HCT116 (cell line): ENCODE measurements at regions not wholly inside any gene's neighbourhood (a gene's known extent, or its start where the extent isn't known, plus 50 kb on each side); places are given as distances from the start of the nearest gene placed in this dataset.

Source experiments
- ATAC-seq: fragments of 200-7000 bp; cut with Tn5 transposase; 2 replicates; pipeline ENCODE4 v1.9.1; 2020; ENCODE audit warnings: mild to moderate bottlenecking, moderate library complexity
- BruUV-seq: library from RNA; stranded (reverse); fragments of 400-500 nt; replicated peaks from 2 replicates; lab custom pipeline; 2021; lab: Mats Ljungman, UMichigan
- CTCF ChIA-PET: fragments of 300-600 bp; sonication (Branson Sonifier 250); formaldehyde crosslinking; loops from one replicate; lab custom pipeline; 2021; ENCODE audit warnings: antibody characterized with exemption; lab: Charles Lee
- POLR2A ChIA-PET: fragments of 300-600, 350-600 bp; sonication (Branson Sonifier 250); formaldehyde crosslinking; loops from one replicate; lab custom pipeline; 2021; ENCODE audit warnings: antibody characterized with exemption; lab: Charles Lee
- RAD21 ChIA-PET, 2 experiments: fragments of 300-600 bp; sonication (Branson Sonifier 250); formaldehyde crosslinking; loops; one replicate each; lab custom pipeline; 2023; ENCODE audit warnings: low total read pairs in 2 of 2; ENCODE audit not compliant: uncharacterized antibody in 2 of 2, unreplicated experiment in 2 of 2, low non-redundant PET in 1 of 2; lab: Charles Lee
- DNase-seq: peaks from one replicate; pipeline ENCODE4 v3.0.0-alpha.2; 2010; ENCODE audit warnings: low read depth, low spot score
- H2AFZ ChIP-seq: fragments of 200-600 bp; shearing (Covaris generic), sonication (generic); 2 replicates; pipeline ENCODE4 v1.6.1; 2017; ENCODE audit warnings: low read depth, mixed run types, mixed read lengths, antibody characterized with exemption, low read length; ENCODE audit not compliant: poor library complexity, severe bottlenecking
- H3K27ac ChIP-seq: 2 replicates; pipeline ENCODE4 v1.5.1; 2012; ENCODE audit warnings: low read depth, low read length
- H3K27me3 ChIP-seq: fragments of 200-600 bp; sonication (generic); 2 replicates; pipeline ENCODE4 v1.6.1; 2016; ENCODE audit warnings: mixed run types, low read length, mixed read lengths; ENCODE audit not compliant: insufficient read depth
- H3K36me3 ChIP-seq, 2 experiments: fragments of 200-500 bp in 1 of 2; fragments of 200-600 bp in 1 of 2; sonication (Bioruptor generic) in 1 of 2; sonication (generic) in 1 of 2; 2 replicates each; pipeline versions ENCODE4 v1.5.1 to v1.6.1; 2014 to 2016; ENCODE audit warnings: low read length in 2 of 2, inconsistent platforms in 1 of 2, mixed read lengths in 1 of 2, mixed run types in 1 of 2; ENCODE audit not compliant: insufficient read depth in 2 of 2, control insufficient read depth in 1 of 2
- H3K4me1 ChIP-seq, 2 experiments: fragments of 200-600 bp in 1 of 2; sonication (generic) in 1 of 2; 2 replicates each; pipeline versions ENCODE4 v1.5.1 to v1.6.1; 2012 to 2017; ENCODE audit warnings: low read length in 2 of 2, inconsistent platforms in 1 of 2, mild to moderate bottlenecking in 1 of 2, mixed read lengths in 1 of 2, mixed run types in 1 of 2, moderate library complexity in 1 of 2; ENCODE audit not compliant: insufficient read depth in 2 of 2, control insufficient read depth in 1 of 2
- H3K4me2 ChIP-seq: fragments of 200-600 bp; sonication (generic); 2 replicates; pipeline ENCODE4 v1.6.1; 2017; ENCODE audit warnings: mixed run types, low read length, mixed read lengths
- H3K4me3 ChIP-seq, 2 experiments: fragments of 200-600 bp in 1 of 2; sonication (generic) in 1 of 2; replicated peaks in 1 of 2; 2 replicates each; pipeline ENCODE4 v1.5.1; 2011 to 2016; ENCODE audit warnings: low read length in 2 of 2, control low read depth in 1 of 2, low read depth in 1 of 2, mild to moderate bottlenecking in 1 of 2, mixed read lengths in 1 of 2, mixed run types in 1 of 2
- H3K79me2 ChIP-seq: fragments of 200-600 bp; sonication (generic); 2 replicates; pipeline ENCODE4 v1.6.1; 2017; ENCODE audit warnings: mild to moderate bottlenecking, mixed run types, low read length, moderate library complexity, mixed read lengths; ENCODE audit not compliant: insufficient read depth
- H3K9ac ChIP-seq: fragments of 200-600 bp; sonication (generic); 2 replicates; pipeline ENCODE4 v1.6.1; 2016; ENCODE audit warnings: low read length, mixed read lengths
- H3K9me2 ChIP-seq: fragments of 200-600 bp; sonication (generic), shearing (Covaris generic); 2 replicates; pipeline ENCODE4 v1.6.1; 2017; ENCODE audit warnings: mixed run types, mild to moderate bottlenecking, moderate library complexity; ENCODE audit not compliant: insufficient read depth
- H3K9me3 ChIP-seq, 2 experiments: fragments of 200-500 bp in 1 of 2; fragments of 200-600 bp in 1 of 2; sonication (Bioruptor generic) in 1 of 2; sonication (generic) in 1 of 2; 2 replicates each; pipeline ENCODE4 v1.6.1; 2014 to 2017; ENCODE audit warnings: low read length in 2 of 2, mixed read lengths in 2 of 2, inconsistent platforms in 1 of 2, low read depth in 1 of 2, mild to moderate bottlenecking in 1 of 2, mixed run types in 1 of 2, moderate library complexity in 1 of 2; ENCODE audit not compliant: control insufficient read depth in 1 of 2, insufficient read depth in 1 of 2
- H4K20me1 ChIP-seq: fragments of 200-600 bp; sonication (generic), shearing (Covaris generic); 2 replicates; pipeline ENCODE4 v1.6.1; 2017; ENCODE audit warnings: mixed run types, mild to moderate bottlenecking, moderate library complexity; ENCODE audit not compliant: insufficient read depth
- CBX3 ChIP-seq: IDR thresholded peaks from 2 replicates; pipeline ENCODE4 v1.6.1; 2012; ENCODE audit warnings: low read depth
- CEBPB ChIP-seq: IDR thresholded peaks from 2 replicates; pipeline ENCODE4 v1.6.1; 2012; ENCODE audit warnings: low read depth
- EGR1 ChIP-seq: IDR thresholded peaks from 2 replicates; pipeline ENCODE4 v1.6.1; 2012; ENCODE audit warnings: low read depth
- ELF1 ChIP-seq: IDR thresholded peaks from 2 replicates; pipeline ENCODE4 v1.6.1; 2012; ENCODE audit warnings: low read depth, borderline replicate concordance
- EZH2phosphoT487 ChIP-seq: fragments of 200-600 bp; IDR thresholded peaks from 2 replicates; pipeline ENCODE4 v1.6.1; 2018; ENCODE audit warnings: antibody characterized with exemption, borderline replicate concordance
- FOSL1 ChIP-seq: IDR thresholded peaks from 2 replicates; pipeline ENCODE4 v1.6.1; 2012; ENCODE audit warnings: low read depth
- JUND ChIP-seq: IDR thresholded peaks from 2 replicates; pipeline ENCODE4 v1.6.1; 2012
- MAX ChIP-seq: IDR thresholded peaks from 2 replicates; pipeline ENCODE4 v1.6.1; 2012
- POLR2AphosphoS5 ChIP-seq: IDR thresholded peaks from 2 replicates; pipeline ENCODE4 v1.6.1; 2011; ENCODE audit warnings: mild to moderate bottlenecking, low read depth, low read length, moderate library complexity
- RAD21 ChIP-seq: IDR thresholded peaks from 2 replicates; pipeline ENCODE4 v1.6.1; 2012; ENCODE audit warnings: low read depth, mild to moderate bottlenecking
- REST ChIP-seq: IDR thresholded peaks from 2 replicates; pipeline ENCODE4 v1.6.1; 2012; ENCODE audit warnings: low read depth
- SIN3A ChIP-seq: IDR thresholded peaks from 2 replicates; pipeline ENCODE4 v1.6.1; 2012; ENCODE audit warnings: low read depth
- SP1 ChIP-seq: IDR thresholded peaks from 2 replicates; pipeline ENCODE4 v1.6.1; 2012; ENCODE audit warnings: low read depth
- SRF ChIP-seq: IDR thresholded peaks from 2 replicates; pipeline ENCODE4 v1.6.1; 2012; ENCODE audit warnings: low read depth
- ZBTB33 ChIP-seq: IDR thresholded peaks from 2 replicates; pipeline ENCODE4 v1.6.1; 2011; ENCODE audit warnings: mild to moderate bottlenecking, low read length, moderate library complexity; ENCODE audit not compliant: insufficient replicate concordance; ENCODE audit errors: extremely low read depth
- ZFX ChIP-seq: fragments of 450-650 bp; IDR thresholded peaks from 2 replicates; pipeline ENCODE4 v1.6.1; 2017
- ZNF274 ChIP-seq: fragments of 200-500 bp; sonication (Bioruptor generic); IDR thresholded peaks from 2 replicates; pipeline ENCODE4 v1.6.1; 2014; ENCODE audit warnings: mild to moderate bottlenecking, low read depth, low read length, inconsistent platforms
- intact Hi-C: fragments of 100-400 bp; cut with micrococcal nuclease; formaldehyde crosslinking; loops from 2 replicates; pipeline ENCODE4 v1.10.0; 2022
- TF ChIP-seq, protein P1 (sequence below): IDR thresholded peaks from 2 replicates; pipeline ENCODE4 v1.6.1; 2012

DNA sequence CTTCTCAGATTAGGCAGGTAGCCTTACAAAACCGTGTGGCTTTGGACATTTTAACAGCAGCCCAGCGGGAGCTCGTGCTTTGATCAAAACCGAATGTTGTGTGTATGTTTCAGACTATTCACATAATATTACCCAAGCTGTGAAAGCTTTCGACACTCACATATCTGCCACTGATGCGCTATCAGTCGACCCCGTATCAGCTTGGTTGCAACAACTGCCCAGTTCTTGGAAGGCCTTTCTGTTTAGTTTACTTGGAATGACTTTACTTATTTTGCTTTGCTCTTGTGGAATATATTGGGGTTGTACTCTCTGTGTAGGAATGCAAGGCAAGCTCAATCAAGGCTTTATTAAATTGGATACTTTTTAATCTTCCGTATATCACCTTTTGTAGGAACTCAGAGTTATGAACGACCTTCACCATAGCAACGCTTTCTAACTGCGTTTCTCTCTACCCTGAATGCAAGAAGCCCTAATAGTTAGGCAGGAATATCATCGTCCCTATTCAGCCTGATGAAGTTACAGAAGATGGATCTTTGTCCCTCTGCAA lies 107.5 kb downstream of the GLUD2 start:
- DNase-seq (no peak), ATAC-seq (no peak)
- H3K9me3 ChIP-seq: no peaks in the 10 kb centered on the region
- no peaks in the 10 kb centered on the region for H3K79me2 ChIP-seq
- TF ChIP-seq ELF1: no peak
- no peaks in the 10 kb centered on the region for H3K9me2 ChIP-seq
- H3K4me1 ChIP-seq: no peaks in the 10 kb centered on the region
- ChIA-PET CTCF (no interaction called here), RAD21 (no interaction called here), POLR2A (no interaction called here)
- no peaks in the 10 kb centered on the region for H3K36me3 ChIP-seq
- H2AFZ ChIP-seq: no peak overlapping the region
- no peak overlapping the region for H3K27ac ChIP-seq
- H3K4me2 ChIP-seq: no peak overlapping the region
- intact Hi-C loops: no loop called here
- no peak overlapping the region for H3K4me3 ChIP-seq
- BruUV-seq: no TSS peak
- no peaks in the 10 kb centered on the region for H3K27me3 ChIP-seq
- H3K9ac ChIP-seq: no peak overlapping the region
- H4K20me1 ChIP-seq: no peaks in the 10 kb centered on the region

GRCh38 chrX:121160987-121161386 lies 113.6 kb downstream of the GLUD2 start:
- no TSS peak for BruUV-seq
- ATAC-seq: no peak
- no peak overlapping the region for H3K27ac ChIP-seq
- no peak for TF ChIP-seq SIN3A
- no peak for TF ChIP-seq EZH2phosphoT487
- TF ChIP-seq, protein P1, sequence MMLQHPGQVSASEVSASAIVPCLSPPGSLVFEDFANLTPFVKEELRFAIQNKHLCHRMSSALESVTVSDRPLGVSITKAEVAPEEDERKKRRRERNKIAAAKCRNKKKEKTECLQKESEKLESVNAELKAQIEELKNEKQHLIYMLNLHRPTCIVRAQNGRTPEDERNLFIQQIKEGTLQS: no peak
- no peak for TF ChIP-seq SRF
- TF ChIP-seq POLR2AphosphoS5: no peak
- TF ChIP-seq JUND: no peak
- no peak for TF ChIP-seq CBX3
- no peak for TF ChIP-seq ZFX
- TF ChIP-seq EGR1: no peak
- TF ChIP-seq SP1: no peak
- no peak for TF ChIP-seq FOSL1
- no peak for TF ChIP-seq CEBPB
- TF ChIP-seq ZNF274: no peak
- TF ChIP-seq ELF1: no peak
- no peak for TF ChIP-seq MAX
- TF ChIP-seq RAD21: no peak
- no peak for TF ChIP-seq ZBTB33
- no peak for TF ChIP-seq REST

More at GRCh38 chrX:121160987-121161386, 113.6 kb downstream of the GLUD2 start:
- Histone ChIP-seq H2AFZ (no peak overlapping the region), H3K4me3 (no peak overlapping the region), H4K20me1 (no peaks in the 10 kb centered on the region), H3K9ac (no peak overlapping the region), H3K4me1 (no peaks in the 10 kb centered on the region), H3K4me2 (no peak overlapping the region), H3K36me3 (no peaks in the 10 kb centered on the region), H3K9me3 (no peaks in the 10 kb centered on the region), H3K27me3 (no peaks in the 10 kb centered on the region), H3K9me2 (no peaks in the 10 kb centered on the region), H3K79me2 (no peaks in the 10 kb centered on the region)
- CTCF ChIA-PET: no interaction called here
- RAD21 ChIA-PET: no interaction called here
- intact Hi-C loops: no loop called here
- POLR2A ChIA-PET: no interaction called here
- no peak for DNase-seq
